ENCODE measurements at regions not wholly inside any gene's neighbourhood (a gene's known extent, or its start where the extent isn't known, plus 50 kb on each side); places are given as distances from the start of the nearest gene placed in this dataset.

DNA sequence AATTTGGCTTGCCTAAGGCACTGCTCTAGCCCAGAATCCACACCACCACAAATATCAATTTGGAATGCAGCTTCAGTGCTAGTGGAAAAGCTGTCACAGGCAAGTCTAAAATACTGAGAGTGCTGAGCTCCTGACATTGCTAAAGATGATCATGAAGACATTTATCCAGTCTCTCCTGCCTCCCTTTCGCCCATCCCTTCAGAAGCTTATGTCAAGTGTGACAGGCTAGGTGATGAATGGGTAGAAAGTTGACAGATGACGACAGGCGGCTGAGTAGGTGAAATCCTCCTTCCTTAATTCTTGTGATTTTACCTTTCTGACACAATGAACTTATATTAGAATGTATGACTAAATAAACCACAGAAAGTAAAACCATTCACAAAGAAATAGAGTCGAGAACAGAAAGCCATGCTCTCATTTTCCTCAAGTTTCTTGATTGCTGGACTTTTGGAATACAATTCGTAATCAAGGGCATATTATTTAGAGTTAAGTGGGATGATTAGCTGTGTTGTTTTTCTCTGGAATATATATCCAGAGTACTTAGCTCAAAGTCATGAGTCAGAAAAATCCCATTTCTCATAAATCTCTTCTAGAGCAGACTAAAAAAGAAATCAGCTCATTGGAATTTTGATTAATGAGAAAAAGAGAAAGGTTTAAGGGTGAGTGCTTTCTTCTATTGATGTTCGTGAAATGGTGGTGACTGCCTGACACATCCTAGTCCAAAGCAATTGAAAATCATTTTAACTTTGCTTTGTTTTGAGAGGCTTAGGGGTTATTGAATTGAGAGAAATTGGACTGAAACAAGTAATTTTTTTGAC, 1228.2 kb upstream of the CITED2 start:
- TF ChIP-seq, protein P1, sequence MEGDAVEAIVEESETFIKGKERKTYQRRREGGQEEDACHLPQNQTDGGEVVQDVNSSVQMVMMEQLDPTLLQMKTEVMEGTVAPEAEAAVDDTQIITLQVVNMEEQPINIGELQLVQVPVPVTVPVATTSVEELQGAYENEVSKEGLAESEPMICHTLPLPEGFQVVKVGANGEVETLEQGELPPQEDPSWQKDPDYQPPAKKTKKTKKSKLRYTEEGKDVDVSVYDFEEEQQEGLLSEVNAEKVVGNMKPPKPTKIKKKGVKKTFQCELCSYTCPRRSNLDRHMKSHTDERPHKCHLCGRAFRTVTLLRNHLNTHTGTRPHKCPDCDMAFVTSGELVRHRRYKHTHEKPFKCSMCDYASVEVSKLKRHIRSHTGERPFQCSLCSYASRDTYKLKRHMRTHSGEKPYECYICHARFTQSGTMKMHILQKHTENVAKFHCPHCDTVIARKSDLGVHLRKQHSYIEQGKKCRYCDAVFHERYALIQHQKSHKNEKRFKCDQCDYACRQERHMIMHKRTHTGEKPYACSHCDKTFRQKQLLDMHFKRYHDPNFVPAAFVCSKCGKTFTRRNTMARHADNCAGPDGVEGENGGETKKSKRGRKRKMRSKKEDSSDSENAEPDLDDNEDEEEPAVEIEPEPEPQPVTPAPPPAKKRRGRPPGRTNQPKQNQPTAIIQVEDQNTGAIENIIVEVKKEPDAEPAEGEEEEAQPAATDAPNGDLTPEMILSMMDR (IDR thresholded peaks at IDR 0.05): no peak
- TF ChIP-seq ZFX (IDR thresholded peaks at IDR 0.05; ENCODE audit: borderline replicate concordance): no peak
- H3K27ac ChIP-seq: no peak overlapping the region

DNA sequence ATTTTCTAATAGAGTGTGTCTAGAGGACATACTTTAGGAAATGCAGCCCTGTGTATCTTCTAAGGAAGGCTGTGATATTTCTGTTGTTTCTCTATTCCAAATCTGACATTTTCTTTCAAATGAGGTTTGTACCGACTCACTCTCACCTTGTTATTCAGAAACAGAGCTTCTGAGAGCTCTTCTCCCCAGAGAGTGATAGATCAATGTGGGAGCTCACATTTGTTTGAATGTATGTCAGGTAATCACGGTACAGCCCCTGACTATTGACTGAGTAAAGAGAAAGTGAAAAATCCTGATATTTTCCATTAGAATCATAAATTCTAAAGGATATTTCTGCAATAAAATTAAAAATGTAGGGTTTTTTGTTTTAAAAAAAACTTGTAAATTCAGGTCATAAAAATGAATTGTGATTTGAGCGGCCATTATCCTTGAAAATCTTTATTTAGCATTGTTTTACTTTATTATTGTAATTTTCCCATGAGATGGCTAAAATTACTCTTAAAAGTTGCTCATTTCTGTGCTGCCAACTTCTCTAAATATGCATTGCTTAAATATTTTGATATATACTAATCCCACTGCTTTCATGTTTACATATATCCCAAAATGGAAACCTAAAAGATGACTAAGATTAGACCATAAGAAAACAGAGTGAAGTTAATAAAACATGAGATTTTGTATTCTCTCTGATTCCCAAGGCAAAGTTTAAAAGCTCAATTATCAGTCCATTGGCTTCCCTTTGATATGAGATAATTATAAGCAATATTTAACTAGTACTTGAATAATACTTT, 1226.8 kb upstream of the CITED2 start:
- no peak for TF ChIP-seq ZFX (IDR thresholded peaks at IDR 0.05; ENCODE audit: borderline replicate concordance)
- TF ChIP-seq, protein P1 (IDR thresholded peaks at IDR 0.05): no peak
- no peak overlapping the region for H3K27ac ChIP-seq

DNA sequence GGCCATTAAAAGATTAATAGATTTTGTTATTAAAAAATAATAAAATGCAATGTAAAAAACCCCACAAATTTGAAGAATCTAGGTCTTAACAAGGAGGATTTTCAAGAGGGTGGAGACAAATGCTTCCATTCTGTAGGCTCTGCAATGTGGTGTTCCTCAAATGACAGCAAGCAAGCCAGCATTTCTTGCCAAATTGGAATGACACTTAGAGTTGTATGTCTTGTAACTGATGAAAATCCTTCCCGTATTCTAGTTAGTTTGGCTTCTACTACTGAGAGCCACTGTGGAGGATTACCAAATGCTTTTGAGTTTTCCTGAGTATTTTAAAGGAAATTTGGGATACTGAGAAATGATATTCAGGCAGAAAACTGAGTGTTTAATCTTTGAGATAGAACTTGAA, 1225.5 kb upstream of the CITED2 start:
- no peak overlapping the region for H3K27ac ChIP-seq
- TF ChIP-seq, protein P1 (IDR thresholded peaks at IDR 0.05): no peak
- no peak for TF ChIP-seq ZFX (IDR thresholded peaks at IDR 0.05; ENCODE audit: borderline replicate concordance)

DNA sequence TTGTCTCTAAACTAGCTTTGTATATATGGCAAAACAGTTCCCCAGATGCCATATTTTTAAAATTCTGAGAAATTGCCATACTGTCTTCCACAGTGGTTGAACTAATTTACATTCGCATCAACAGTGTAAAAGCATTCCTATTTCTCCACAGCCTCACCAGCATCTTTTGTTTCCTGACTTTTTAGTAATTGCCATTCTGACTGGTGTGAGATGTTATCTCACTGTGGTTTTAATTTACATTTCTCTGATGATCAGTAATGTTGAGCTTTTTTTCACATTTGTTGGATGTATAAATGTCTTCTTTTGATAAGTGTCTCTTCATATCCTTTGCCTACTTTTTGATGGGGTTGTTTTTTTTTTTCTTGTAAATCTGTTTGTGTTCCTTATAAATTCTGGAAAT, 1222.7 kb upstream of the CITED2 start:
- TF ChIP-seq ZFX (IDR thresholded peaks at IDR 0.05; ENCODE audit: borderline replicate concordance): no peak
- TF ChIP-seq, protein P1 (IDR thresholded peaks at IDR 0.05): no peak
- H3K27ac ChIP-seq: no peak overlapping the region

DNA sequence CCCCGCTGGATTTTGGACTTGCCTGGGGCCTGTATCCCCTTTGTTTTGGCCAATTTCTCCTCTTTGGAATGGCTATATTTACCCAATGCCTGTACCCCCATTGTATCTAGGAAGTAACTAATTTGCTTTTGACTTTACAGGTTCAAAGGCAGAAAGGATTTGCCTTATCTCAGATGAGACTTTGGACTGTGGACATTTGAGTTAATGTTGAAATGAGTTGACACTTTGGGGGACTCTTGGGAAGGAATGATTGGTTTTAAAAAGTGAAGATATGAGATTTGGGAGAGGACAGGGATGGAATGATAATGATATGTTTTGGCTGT, 1220.3 kb upstream of the CITED2 start:
- H3K27ac ChIP-seq: no peak overlapping the region
- TF ChIP-seq, protein P1 (IDR thresholded peaks at IDR 0.05): no peak
- no peak for TF ChIP-seq ZFX (IDR thresholded peaks at IDR 0.05; ENCODE audit: borderline replicate concordance)

DNA sequence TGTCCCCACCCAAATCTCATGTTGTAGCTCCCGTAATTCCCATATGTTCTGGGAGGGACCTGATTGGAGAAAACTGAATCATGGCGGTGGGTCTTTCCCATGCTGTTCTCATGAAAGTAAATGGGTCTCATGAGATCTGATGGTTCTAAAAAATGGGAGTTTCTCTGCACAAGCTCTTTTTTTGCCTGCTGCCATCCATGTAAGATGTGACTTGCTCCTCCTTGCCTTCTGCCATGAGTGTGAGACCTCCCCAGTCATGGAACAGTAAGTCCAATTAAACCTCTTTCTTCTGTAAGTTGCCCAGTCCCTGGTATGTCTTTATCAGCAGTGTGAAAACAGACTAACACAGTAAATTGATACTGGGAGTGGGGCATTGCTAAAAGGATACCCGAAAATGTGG, 1218.4 kb upstream of the CITED2 start:
- TF ChIP-seq ZFX (IDR thresholded peaks at IDR 0.05; ENCODE audit: borderline replicate concordance): no peak
- TF ChIP-seq, protein P1 (IDR thresholded peaks at IDR 0.05): no peak

DNA sequence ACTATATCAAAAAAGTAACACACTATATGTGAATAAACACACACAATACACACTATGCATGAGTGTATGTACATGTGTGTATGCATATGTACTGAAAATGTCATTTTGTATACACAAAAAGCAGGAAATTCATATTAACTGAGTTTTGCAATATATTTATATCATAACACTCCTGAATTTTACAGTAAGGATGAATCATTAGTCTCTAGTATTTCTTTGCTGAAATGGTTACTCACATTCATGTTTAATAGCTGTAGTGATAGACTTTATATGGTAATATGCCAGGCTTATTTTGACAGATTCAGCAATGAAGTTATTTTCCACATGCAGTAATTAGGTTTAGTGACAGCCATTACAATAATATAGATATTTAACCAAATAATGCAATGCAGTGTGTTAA, 1216.2 kb upstream of the CITED2 start:
- TF ChIP-seq ZFX (IDR thresholded peaks at IDR 0.05; ENCODE audit: borderline replicate concordance): no peak
- TF ChIP-seq, protein P1 (IDR thresholded peaks at IDR 0.05): no peak
- H3K27ac ChIP-seq: no peak overlapping the region

More for the DNA sequence above, 1218.4 kb upstream of the CITED2 start:
- H3K27ac ChIP-seq: no peak overlapping the region
